ENCODE measurements at regions not wholly inside any gene's neighbourhood (a gene's known extent, or its start where the extent isn't known, plus 50 kb on each side); places are given as distances from the start of the nearest gene placed in this dataset.

DNA sequence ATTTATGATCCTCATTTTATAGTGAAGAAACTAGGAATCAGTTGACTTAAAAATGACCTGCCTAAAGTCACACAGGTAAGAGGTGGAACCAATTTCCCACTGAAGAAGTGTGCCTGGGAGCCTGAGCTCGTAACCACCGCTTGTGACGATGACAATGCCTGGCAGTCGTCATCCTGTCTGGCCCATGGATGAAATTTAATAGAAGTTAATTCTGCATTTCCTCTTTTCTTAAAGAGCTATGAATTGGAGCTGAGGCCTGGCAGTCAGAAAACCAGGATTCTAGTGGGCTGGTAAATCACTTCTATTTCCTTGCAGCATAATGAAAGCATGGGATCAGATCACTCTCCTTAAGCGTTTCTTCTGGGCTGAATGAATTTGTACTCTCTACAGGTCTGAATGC lies 200.0 kb upstream of the SGK1 start:
- no peak for TF ChIP-seq EZH2 (IDR thresholded peaks at IDR 0.05; ENCODE audit: low read length, missing control alignments)
- TF ChIP-seq, protein P1, sequence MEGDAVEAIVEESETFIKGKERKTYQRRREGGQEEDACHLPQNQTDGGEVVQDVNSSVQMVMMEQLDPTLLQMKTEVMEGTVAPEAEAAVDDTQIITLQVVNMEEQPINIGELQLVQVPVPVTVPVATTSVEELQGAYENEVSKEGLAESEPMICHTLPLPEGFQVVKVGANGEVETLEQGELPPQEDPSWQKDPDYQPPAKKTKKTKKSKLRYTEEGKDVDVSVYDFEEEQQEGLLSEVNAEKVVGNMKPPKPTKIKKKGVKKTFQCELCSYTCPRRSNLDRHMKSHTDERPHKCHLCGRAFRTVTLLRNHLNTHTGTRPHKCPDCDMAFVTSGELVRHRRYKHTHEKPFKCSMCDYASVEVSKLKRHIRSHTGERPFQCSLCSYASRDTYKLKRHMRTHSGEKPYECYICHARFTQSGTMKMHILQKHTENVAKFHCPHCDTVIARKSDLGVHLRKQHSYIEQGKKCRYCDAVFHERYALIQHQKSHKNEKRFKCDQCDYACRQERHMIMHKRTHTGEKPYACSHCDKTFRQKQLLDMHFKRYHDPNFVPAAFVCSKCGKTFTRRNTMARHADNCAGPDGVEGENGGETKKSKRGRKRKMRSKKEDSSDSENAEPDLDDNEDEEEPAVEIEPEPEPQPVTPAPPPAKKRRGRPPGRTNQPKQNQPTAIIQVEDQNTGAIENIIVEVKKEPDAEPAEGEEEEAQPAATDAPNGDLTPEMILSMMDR (conservative IDR thresholded peaks at IDR 0.05 in 1 of 2, IDR thresholded peaks at IDR 0.05 in 1 of 2; ENCODE audit: low read depth in 1 of 2, low read length in 2 of 2): no peak
